ENCODE measurements at regions not wholly inside any gene's neighbourhood (a gene's known extent, or its start where the extent isn't known, plus 50 kb on each side); places are given as distances from the start of the nearest gene placed in this dataset.

DNA sequence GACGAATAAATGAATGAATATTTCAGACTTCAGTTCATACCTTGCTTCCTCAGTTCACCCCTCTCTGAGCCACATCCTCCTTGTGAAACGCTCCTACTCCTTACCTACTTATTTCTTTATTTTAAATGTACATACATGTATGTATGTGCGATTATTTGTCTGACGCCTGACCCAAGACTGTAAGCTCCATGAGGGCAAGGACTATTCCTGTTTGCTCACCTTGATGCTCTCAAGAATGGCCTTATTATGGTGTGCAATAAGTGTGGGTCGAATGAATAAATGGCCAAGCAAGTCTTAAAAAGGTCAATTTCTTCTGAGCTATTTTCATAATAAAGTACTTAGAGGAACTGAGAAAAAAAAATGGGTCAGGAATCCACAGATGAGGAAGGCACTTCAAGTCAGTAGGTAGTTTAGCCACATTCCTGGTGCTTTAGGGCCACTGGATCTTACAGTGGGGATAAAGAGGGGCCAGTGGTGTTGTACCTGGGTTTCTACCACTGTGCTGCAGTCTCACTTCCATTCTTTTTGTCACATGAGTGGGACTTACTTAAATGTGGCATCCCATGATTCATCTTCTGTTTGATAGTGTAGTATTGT is 74.7 kb downstream of the SDC1 start:
- no peak for DNase-seq (ENCODE audit: extremely low spot score)
- CTCF ChIA-PET, result interaction anchor here (1.7 to 3.7 kb wide), 4 partner anchors 12 to 134 kb away, joined by 4 to 15 read pairs (median 8); partner anchors contain the start of gene SDC1
- TF ChIP-seq, protein P1, sequence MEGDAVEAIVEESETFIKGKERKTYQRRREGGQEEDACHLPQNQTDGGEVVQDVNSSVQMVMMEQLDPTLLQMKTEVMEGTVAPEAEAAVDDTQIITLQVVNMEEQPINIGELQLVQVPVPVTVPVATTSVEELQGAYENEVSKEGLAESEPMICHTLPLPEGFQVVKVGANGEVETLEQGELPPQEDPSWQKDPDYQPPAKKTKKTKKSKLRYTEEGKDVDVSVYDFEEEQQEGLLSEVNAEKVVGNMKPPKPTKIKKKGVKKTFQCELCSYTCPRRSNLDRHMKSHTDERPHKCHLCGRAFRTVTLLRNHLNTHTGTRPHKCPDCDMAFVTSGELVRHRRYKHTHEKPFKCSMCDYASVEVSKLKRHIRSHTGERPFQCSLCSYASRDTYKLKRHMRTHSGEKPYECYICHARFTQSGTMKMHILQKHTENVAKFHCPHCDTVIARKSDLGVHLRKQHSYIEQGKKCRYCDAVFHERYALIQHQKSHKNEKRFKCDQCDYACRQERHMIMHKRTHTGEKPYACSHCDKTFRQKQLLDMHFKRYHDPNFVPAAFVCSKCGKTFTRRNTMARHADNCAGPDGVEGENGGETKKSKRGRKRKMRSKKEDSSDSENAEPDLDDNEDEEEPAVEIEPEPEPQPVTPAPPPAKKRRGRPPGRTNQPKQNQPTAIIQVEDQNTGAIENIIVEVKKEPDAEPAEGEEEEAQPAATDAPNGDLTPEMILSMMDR (IDR thresholded peaks at IDR 0.05; ENCODE audit: control extremely low read depth, extremely low read depth, low read depth, missing control alignments), result no peak
- POLR2A ChIA-PET, result no interaction called here

DNA sequence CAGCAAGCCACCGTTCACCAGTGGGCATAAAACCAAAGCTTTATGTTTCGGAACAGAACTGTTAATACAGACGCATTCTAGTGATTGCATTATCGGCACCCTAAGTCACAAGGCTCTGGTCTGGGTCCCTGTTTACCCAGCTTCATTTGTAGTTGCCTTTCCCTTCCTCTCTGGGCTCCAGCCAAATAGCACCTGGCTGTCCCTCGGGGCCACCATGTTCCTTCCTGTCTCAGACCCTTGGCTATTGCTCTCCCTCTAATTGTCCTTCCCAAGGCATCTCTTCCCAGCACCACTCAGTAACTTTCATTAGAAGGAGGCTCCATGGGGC is 75.3 kb downstream of the SDC1 start:
- TF ChIP-seq, protein P1 (IDR thresholded peaks at IDR 0.05; ENCODE audit: control extremely low read depth, extremely low read depth, low read depth, missing control alignments), result no peak
- DNase-seq (ENCODE audit: extremely low spot score), result no peak
- CTCF ChIA-PET, result interaction anchor here (1.3 to 3.7 kb wide), 5 partner anchors 11 to 134 kb away, joined by 4 to 15 read pairs (median 6); partner anchors contain the start of gene SDC1
- POLR2A ChIA-PET, result no interaction called here

DNA sequence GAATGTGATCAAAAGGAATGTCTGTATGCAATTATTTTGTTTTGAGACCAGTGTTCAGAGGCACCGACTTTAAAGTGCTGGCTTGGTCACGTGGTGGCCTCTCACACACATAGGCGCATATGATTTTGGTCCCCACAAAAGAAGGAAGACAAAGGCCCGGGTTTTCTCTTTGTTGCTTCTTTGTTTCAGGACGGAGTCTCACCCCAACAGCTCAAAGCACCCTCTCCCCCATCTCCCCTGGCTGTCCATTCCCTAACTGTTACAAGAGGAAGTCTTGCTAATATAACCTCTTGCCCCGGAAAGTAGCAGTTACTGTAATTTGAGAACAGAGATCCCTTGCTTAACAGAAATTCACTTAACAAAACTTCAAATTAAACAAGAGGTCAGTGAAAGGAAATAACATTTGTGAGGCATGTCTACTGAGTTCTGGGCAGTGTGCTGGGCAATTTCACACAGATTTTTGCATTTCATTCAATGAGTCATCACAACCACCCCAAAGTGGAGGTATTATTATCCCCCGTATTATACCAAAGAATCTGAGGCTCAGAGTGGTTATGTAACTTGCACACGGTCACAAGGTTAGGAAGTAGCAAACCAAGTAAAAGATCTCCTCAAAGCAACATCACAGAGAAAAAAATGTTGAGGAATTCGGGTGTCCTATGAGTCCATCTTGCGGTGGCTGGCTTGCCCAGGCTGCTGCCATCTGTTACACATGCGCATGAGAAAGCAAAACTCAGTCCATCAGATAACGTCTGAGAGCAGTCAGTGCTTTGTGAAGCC is 75.8 kb downstream of the SDC1 start:
- TF ChIP-seq, protein P1 (IDR thresholded peaks at IDR 0.05; ENCODE audit: control extremely low read depth, extremely low read depth, low read depth, missing control alignments), result no peak
- CTCF ChIA-PET, result interaction anchor here (1.3 to 2.5 kb wide), 5 partner anchors 9 to 133 kb away, joined by 3 to 11 read pairs (median 4); partner anchors contain the start of gene SDC1
- no peak for DNase-seq (ENCODE audit: extremely low spot score)
- POLR2A ChIA-PET, result no interaction called here

DNA sequence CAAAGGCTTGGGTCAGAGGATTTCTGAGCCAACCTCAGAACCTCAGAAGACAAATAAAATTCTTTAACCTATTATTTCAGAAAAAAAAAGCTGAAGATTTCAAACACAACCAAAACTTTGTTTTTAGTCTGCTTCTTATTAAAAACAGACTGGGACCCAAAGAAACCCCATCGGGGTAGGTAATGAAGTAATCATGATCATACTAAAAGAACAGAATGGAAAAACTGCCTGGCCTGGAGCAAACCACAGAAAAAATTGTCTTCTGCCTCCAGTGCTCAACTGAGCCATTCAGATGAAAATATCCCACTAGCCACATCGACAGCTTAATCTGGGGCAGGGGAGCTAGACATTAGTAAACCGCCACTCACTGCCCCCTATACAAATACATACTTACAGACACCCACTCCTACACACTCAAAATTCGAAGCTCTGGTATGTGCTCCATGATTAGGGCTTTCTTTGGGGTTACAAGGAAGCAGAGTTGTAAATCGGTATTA is 76.5 kb downstream of the SDC1 start:
- ChIA-PET CTCF (interaction anchor here (1.0 to 1.8 kb wide), 5 partner anchors 10 to 132 kb away, joined by 3 to 4 read pairs (median 3); partner anchors contain the start of gene SDC1), POLR2A (no interaction called here)
- TF ChIP-seq, protein P1 (IDR thresholded peaks at IDR 0.05; ENCODE audit: control extremely low read depth, extremely low read depth, low read depth, missing control alignments), result no peak
- DNase-seq (ENCODE audit: extremely low spot score), result no peak

DNA sequence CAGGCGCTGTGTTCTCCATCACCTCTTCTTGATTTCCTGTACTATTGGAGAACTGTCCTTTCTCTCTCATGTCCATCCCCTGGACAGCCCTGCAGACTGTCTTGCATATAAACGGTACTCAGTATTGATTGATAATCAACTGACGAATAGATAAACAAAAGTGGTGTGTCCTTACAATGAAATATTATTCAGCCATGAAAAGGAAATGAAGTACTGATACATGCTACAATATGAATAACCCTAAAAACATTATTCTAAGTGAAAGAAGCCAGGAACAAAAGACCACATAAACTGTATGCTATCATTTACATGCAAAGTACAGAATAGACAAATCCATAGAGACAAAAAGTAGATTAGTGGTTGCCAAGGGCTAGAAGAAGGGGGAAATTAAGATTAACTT is 77.6 kb downstream of the SDC1 start:
- ChIA-PET CTCF (interaction anchor here (1.0 to 1.5 kb wide), 4 partner anchors 11 to 78 kb away, joined by 3 to 5 read pairs (median 3); partner anchors contain the start of gene SDC1), POLR2A (no interaction called here)
- TF ChIP-seq, protein P1 (IDR thresholded peaks at IDR 0.05; ENCODE audit: control extremely low read depth, extremely low read depth, low read depth, missing control alignments), result no peak
- no peak for DNase-seq (ENCODE audit: extremely low spot score)

DNA sequence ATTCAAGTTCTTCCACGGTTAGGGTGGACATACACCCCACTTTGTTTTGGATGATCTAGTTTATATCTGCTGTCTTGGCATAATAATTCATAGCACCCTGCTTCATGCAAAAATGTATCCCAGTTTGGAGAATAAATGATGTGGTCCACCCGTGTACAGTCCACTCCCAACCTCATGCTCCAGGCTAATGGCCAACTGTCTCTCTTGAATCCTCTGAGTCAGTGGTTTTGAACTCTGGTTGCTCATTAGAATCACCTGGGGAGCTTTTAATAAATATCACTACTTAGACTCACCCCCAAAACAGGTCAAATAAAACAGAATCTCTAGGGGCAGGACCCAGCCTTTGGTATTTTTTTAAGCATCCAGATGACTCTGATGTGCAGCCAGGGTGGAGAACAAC is 78.5 kb downstream of the SDC1 start:
- no peak for DNase-seq (ENCODE audit: extremely low spot score)
- CTCF ChIA-PET, result interaction anchor here (0.6 to 3.8 kb wide), 6 partner anchors 11 to 96 kb away, joined by 3 to 24 read pairs (median 3); no protein-coding TSS in a partner anchor
- POLR2A ChIA-PET, result no interaction called here
- TF ChIP-seq, protein P1 (IDR thresholded peaks at IDR 0.05; ENCODE audit: control extremely low read depth, extremely low read depth, low read depth, missing control alignments), result no peak
